ENCODE measurements at regions not wholly inside any gene's neighbourhood (a gene's known extent, or its start where the extent isn't known, plus 50 kb on each side); places are given as distances from the start of the nearest gene placed in this dataset.

- no peak overlapping the region for H3K9ac ChIP-seq (ENCODE audit: insufficient read depth, low read length)
- no peaks in the 10 kb centered on the region for H3K9me3 ChIP-seq (ENCODE audit: control insufficient read depth, insufficient read depth, low read depth, low read length)
- H4K20me1 ChIP-seq (ENCODE audit: control insufficient read depth, extremely low read depth, insufficient read depth, low read length) = no peaks in the 10 kb centered on the region
- no peaks in the 10 kb centered on the region for H3K4me1 ChIP-seq (ENCODE audit: control insufficient read depth, extremely low read depth, insufficient read depth, low read length)
- no peak overlapping the region for H3K4me3 ChIP-seq (replicated peaks in 1 of 4; ENCODE audit: control extremely low read depth in 1 of 4, insufficient read depth in 1 of 4, low read depth in 3 of 4, low read length in 4 of 4)
- H3K36me3 ChIP-seq (ENCODE audit: control insufficient read depth, insufficient read depth, low read length) = no peaks in the 10 kb centered on the region
- no peaks in the 10 kb centered on the region for H3K79me2 ChIP-seq (ENCODE audit: control insufficient read depth, insufficient read depth, low read length)
- TF ChIP-seq, protein P1, sequence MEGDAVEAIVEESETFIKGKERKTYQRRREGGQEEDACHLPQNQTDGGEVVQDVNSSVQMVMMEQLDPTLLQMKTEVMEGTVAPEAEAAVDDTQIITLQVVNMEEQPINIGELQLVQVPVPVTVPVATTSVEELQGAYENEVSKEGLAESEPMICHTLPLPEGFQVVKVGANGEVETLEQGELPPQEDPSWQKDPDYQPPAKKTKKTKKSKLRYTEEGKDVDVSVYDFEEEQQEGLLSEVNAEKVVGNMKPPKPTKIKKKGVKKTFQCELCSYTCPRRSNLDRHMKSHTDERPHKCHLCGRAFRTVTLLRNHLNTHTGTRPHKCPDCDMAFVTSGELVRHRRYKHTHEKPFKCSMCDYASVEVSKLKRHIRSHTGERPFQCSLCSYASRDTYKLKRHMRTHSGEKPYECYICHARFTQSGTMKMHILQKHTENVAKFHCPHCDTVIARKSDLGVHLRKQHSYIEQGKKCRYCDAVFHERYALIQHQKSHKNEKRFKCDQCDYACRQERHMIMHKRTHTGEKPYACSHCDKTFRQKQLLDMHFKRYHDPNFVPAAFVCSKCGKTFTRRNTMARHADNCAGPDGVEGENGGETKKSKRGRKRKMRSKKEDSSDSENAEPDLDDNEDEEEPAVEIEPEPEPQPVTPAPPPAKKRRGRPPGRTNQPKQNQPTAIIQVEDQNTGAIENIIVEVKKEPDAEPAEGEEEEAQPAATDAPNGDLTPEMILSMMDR (conservative IDR thresholded peaks at IDR 0.05 in 1 of 2, IDR thresholded peaks at IDR 0.05 in 1 of 2; ENCODE audit: low read depth in 1 of 2, low read length in 2 of 2) = no peak
- TF ChIP-seq EZH2 (IDR thresholded peaks at IDR 0.05; ENCODE audit: low read length, missing control alignments) = no peak
- no peak overlapping the region for H3K27ac ChIP-seq (ENCODE audit: insufficient read depth, low read length)
- H3K27me3 ChIP-seq (ENCODE audit: control insufficient read depth, insufficient read depth, low read length) = peaks cover 2% of the 10 kb centered on the region
- no peak overlapping the region for H2AFZ ChIP-seq (ENCODE audit: low read length)
- no peak for DNase-seq (ENCODE audit: low read depth in 2 of 2)
- no peak overlapping the region for H3K4me2 ChIP-seq (ENCODE audit: extremely low read depth, insufficient read depth, low read length)
Measured at GRCh38 chr2:128389388-128390086, 70.9 kb upstream of the HS6ST1 start.

DNA sequence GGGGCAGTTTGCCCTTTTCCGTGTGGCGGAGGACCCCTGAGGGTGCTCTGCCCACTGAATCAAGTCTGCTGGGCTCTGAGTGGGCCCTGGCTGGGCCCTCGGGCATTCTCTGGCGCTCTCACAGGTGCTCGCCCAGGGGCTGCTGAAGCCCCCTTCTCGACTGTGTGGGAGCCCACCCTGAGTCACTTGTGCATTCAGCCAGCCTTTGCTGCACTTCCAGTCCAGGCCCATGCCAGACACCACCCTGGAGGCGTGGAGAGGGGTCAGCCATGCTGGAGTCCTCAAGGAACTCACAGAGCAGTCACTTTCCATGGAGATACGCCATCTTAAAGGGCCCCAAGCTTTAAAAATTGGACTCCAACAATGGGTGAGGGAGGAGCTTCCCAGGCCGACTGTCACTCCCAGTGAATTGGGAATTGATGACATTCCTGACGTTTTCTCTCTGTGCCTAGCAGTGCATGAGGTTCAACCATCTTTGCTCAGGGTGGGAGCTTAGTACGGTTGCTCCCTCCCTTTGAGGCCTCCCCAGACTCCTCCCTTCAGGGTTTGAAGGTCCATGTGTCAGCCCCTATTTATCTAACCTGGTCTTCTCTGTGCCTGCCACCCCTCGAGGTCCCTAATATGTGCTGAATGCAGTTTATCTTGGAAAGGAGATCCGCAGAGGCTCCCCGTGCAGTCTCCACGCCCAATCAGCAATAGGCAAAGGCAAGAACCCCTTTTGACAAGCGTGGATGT, 71.8 kb upstream of the HS6ST1 start:
- Histone ChIP-seq H2AFZ (ENCODE audit: low read length) (no peak overlapping the region), H3K4me1 (ENCODE audit: control insufficient read depth, extremely low read depth, insufficient read depth, low read length) (no peaks in the 10 kb centered on the region), H3K4me3 (replicated peaks in 1 of 4; ENCODE audit: control extremely low read depth in 1 of 4, insufficient read depth in 1 of 4, low read depth in 3 of 4, low read length in 4 of 4) (no peak overlapping the region), H3K9me3 (ENCODE audit: control insufficient read depth, insufficient read depth, low read depth, low read length) (no peaks in the 10 kb centered on the region), H3K36me3 (ENCODE audit: control insufficient read depth, insufficient read depth, low read length) (no peaks in the 10 kb centered on the region), H3K79me2 (ENCODE audit: control insufficient read depth, insufficient read depth, low read length) (no peaks in the 10 kb centered on the region), H4K20me1 (ENCODE audit: control insufficient read depth, extremely low read depth, insufficient read depth, low read length) (no peaks in the 10 kb centered on the region), H3K4me2 (ENCODE audit: extremely low read depth, insufficient read depth, low read length) (no peak overlapping the region), H3K9ac (ENCODE audit: insufficient read depth, low read length) (no peak overlapping the region), H3K27ac (ENCODE audit: insufficient read depth, low read length) (no peak overlapping the region), H3K27me3 (ENCODE audit: control insufficient read depth, insufficient read depth, low read length) (no peaks in the 10 kb centered on the region)
- no peak for DNase-seq (ENCODE audit: low read depth in 2 of 2)
- TF ChIP-seq EZH2 (IDR thresholded peaks at IDR 0.05; ENCODE audit: low read length, missing control alignments) = no peak
- TF ChIP-seq, protein P1 (conservative IDR thresholded peaks at IDR 0.05 in 1 of 2, IDR thresholded peaks at IDR 0.05 in 1 of 2; ENCODE audit: low read depth in 1 of 2, low read length in 2 of 2) = no peak

- Histone ChIP-seq H3K79me2 (ENCODE audit: control insufficient read depth, insufficient read depth, low read length) (no peaks in the 10 kb centered on the region), H3K9me3 (ENCODE audit: control insufficient read depth, insufficient read depth, low read depth, low read length) (no peaks in the 10 kb centered on the region), H3K27me3 (ENCODE audit: control insufficient read depth, insufficient read depth, low read length) (no peaks in the 10 kb centered on the region), H3K4me3 (replicated peaks in 1 of 4; ENCODE audit: control extremely low read depth in 1 of 4, insufficient read depth in 1 of 4, low read depth in 3 of 4, low read length in 4 of 4) (no peak overlapping the region), H3K27ac (ENCODE audit: insufficient read depth, low read length) (no peak overlapping the region), H2AFZ (ENCODE audit: low read length) (no peak overlapping the region), H4K20me1 (ENCODE audit: control insufficient read depth, extremely low read depth, insufficient read depth, low read length) (no peaks in the 10 kb centered on the region), H3K36me3 (ENCODE audit: control insufficient read depth, insufficient read depth, low read length) (no peaks in the 10 kb centered on the region), H3K4me1 (ENCODE audit: control insufficient read depth, extremely low read depth, insufficient read depth, low read length) (no peaks in the 10 kb centered on the region), H3K9ac (ENCODE audit: insufficient read depth, low read length) (no peak overlapping the region), H3K4me2 (ENCODE audit: extremely low read depth, insufficient read depth, low read length) (no peak overlapping the region)
- DNase-seq (ENCODE audit: low read depth in 2 of 2) = no peak
- TF ChIP-seq, protein P1 (conservative IDR thresholded peaks at IDR 0.05 in 1 of 2, IDR thresholded peaks at IDR 0.05 in 1 of 2; ENCODE audit: low read depth in 1 of 2, low read length in 2 of 2) = no peak
- no peak for TF ChIP-seq EZH2 (IDR thresholded peaks at IDR 0.05; ENCODE audit: low read length, missing control alignments)
Measured at GRCh38 chr2:128390991-128391630, 72.4 kb upstream of the HS6ST1 start.
